OCI-LY7 (cell line): ENCODE measurements at regions not wholly inside any gene's neighbourhood (a gene's known extent, or its start where the extent isn't known, plus 50 kb on each side); places are given as distances from the start of the nearest gene placed in this dataset.

Experiments used
- BruUV-seq: library from RNA; stranded (reverse); fragments of 400-500 nt; replicated peaks from 2 replicates; lab custom pipeline; 2021; lab: Mats Ljungman, UMichigan
- CTCF ChIA-PET: fragments of 300-600 bp; sonication (Branson Sonifier 250); formaldehyde crosslinking; loops from one replicate; lab custom pipeline; 2022; ENCODE audit warnings: antibody characterized with exemption; ENCODE audit not compliant: unreplicated experiment; lab: Charles Lee
- POLR2A ChIA-PET: fragments of 300-600 bp; sonication (Branson Sonifier 250); formaldehyde crosslinking; loops from one replicate; lab custom pipeline; 2022; ENCODE audit warnings: antibody characterized with exemption; lab: Charles Lee
- DNase-seq: peaks from one replicate; pipeline ENCODE4 v3.0.0-alpha.2; 2015; ENCODE audit warnings: low spot score
- H2AFZ ChIP-seq: fragments of 200-600 bp; sonication (generic), shearing (Covaris generic); 2 replicates; pipeline ENCODE4 v1.6.1; 2014; ENCODE audit warnings: mild to moderate bottlenecking, antibody characterized with exemption, low read length, moderate library complexity
- H3K27ac ChIP-seq: fragments of 200-600 bp; sonication (generic); 2 replicates; pipeline ENCODE4 v1.5.1; 2014; ENCODE audit warnings: mixed run types, low read depth, mild to moderate bottlenecking, moderate library complexity, low read length, inconsistent platforms; ENCODE audit not compliant: poor library complexity, severe bottlenecking
- H3K36me3 ChIP-seq: fragments of 200-600 bp; sonication (generic); 2 replicates; pipeline ENCODE4 v1.6.1; 2014; ENCODE audit warnings: mild to moderate bottlenecking, antibody characterized with exemption, low read length, moderate library complexity, mixed read lengths; ENCODE audit not compliant: insufficient read depth
- H3K4me1 ChIP-seq: fragments of 200-600 bp; sonication (generic); 2 replicates; pipeline ENCODE4 v1.5.1; 2014; ENCODE audit warnings: mild to moderate bottlenecking, low read length; ENCODE audit not compliant: insufficient read depth, poor library complexity, severe bottlenecking
- H3K4me2 ChIP-seq: fragments of 200-600 bp; sonication (generic); 2 replicates; pipeline ENCODE4 v1.6.1; 2014; ENCODE audit warnings: mild to moderate bottlenecking, low read length
- H3K4me3 ChIP-seq: fragments of 200-600 bp; sonication (generic); 2 replicates; pipeline ENCODE4 v1.5.1; 2014; ENCODE audit warnings: mild to moderate bottlenecking, low read depth, low read length; ENCODE audit not compliant: poor library complexity, severe bottlenecking
- H3K79me2 ChIP-seq: fragments of 200-600 bp; sonication (generic); 2 replicates; pipeline ENCODE4 v1.6.1; 2016; ENCODE audit warnings: low read depth, mild to moderate bottlenecking, low read length, moderate library complexity, mixed read lengths; ENCODE audit not compliant: insufficient read depth
- H3K9me2 ChIP-seq: fragments of 200-600 bp; sonication (generic); 2 replicates; pipeline ENCODE4 v1.6.1; 2016; ENCODE audit warnings: mild to moderate bottlenecking, low read length, mixed read lengths; ENCODE audit not compliant: insufficient read depth
- H3K9me3 ChIP-seq: fragments of 200-600 bp; sonication (generic); 2 replicates; pipeline ENCODE4 v1.6.1; 2014; ENCODE audit warnings: mild to moderate bottlenecking, mixed run types, low read length, mixed read lengths
- H4K20me1 ChIP-seq: fragments of 200-600 bp; sonication (generic); 2 replicates; pipeline ENCODE4 v1.6.1; 2014; ENCODE audit warnings: mild to moderate bottlenecking, antibody characterized with exemption, low read length, moderate library complexity, mixed read lengths; ENCODE audit not compliant: insufficient read depth
- CTCF ChIP-seq: fragments of 200-600 bp; sonication (generic); conservative IDR thresholded peaks from 2 replicates; pipeline ENCODE4 v1.5.1; 2014; ENCODE audit warnings: mild to moderate bottlenecking, antibody characterized with exemption, low read length, moderate library complexity, mixed read lengths
- EZH2phosphoT487 ChIP-seq: fragments of 200-600 bp; sonication (generic); IDR thresholded peaks from 2 replicates; pipeline ENCODE4 v1.6.1; 2018; ENCODE audit warnings: low read depth, borderline replicate concordance, mild to moderate bottlenecking, mixed run types, antibody characterized with exemption, low read length, moderate library complexity, mixed read lengths
- intact Hi-C: fragments of 100-400 bp; cut with micrococcal nuclease; formaldehyde crosslinking; loops from one replicate; pipeline ENCODE4 v1.10.0; 2022; ENCODE audit not compliant: unreplicated experiment

GRCh38 chr1:30041741-30042437 is 681.5 kb downstream of the MATN1 start:
- Histone ChIP-seq H3K4me2 (no peak overlapping the region), H2AFZ (no peak overlapping the region), H3K27ac (no peak overlapping the region), H3K4me1 (no peaks in the 10 kb centered on the region), H4K20me1 (no peaks in the 10 kb centered on the region), H3K79me2 (no peaks in the 10 kb centered on the region), H3K9me2 (no peaks in the 10 kb centered on the region), H3K9me3 (no peaks in the 10 kb centered on the region), H3K4me3 (no peak overlapping the region), H3K36me3 (no peaks in the 10 kb centered on the region)
- TF ChIP-seq CTCF (no peak), EZH2phosphoT487 (no peak)
- no peak for DNase-seq
- ChIA-PET CTCF (no interaction called here), POLR2A (no interaction called here)
- intact Hi-C loops, result no loop called here
- BruUV-seq, result no TSS peak

GRCh38 chr1:30040081-30041019 is 683.0 kb downstream of the MATN1 start:
- DNase-seq, result no peak
- no peak for TF ChIP-seq CTCF
- no peak for TF ChIP-seq EZH2phosphoT487
- H3K36me3 ChIP-seq, result no peaks in the 10 kb centered on the region
- H3K4me1 ChIP-seq, result no peaks in the 10 kb centered on the region
- BruUV-seq, result no TSS peak
- intact Hi-C loops, result no loop called here
- no peak overlapping the region for H3K4me3 ChIP-seq
- no peaks in the 10 kb centered on the region for H3K9me2 ChIP-seq
- H3K9me3 ChIP-seq, result no peaks in the 10 kb centered on the region
- POLR2A ChIA-PET, result no interaction called here
- H3K4me2 ChIP-seq, result no peak overlapping the region
- H3K27ac ChIP-seq, result no peak overlapping the region
- no peak overlapping the region for H2AFZ ChIP-seq
- H3K79me2 ChIP-seq, result no peaks in the 10 kb centered on the region
- no peaks in the 10 kb centered on the region for H4K20me1 ChIP-seq
- CTCF ChIA-PET, result no interaction called here
